ENCODE measurements at regions not wholly inside any gene's neighbourhood (a gene's known extent, or its start where the extent isn't known, plus 50 kb on each side); places are given as distances from the start of the nearest gene placed in this dataset.
"Not testable (repeated sequence)": the region's sequence is repeated elsewhere in the genome, so short reads cannot be mapped to it uniquely, and the experiment has no call there.

DNA sequence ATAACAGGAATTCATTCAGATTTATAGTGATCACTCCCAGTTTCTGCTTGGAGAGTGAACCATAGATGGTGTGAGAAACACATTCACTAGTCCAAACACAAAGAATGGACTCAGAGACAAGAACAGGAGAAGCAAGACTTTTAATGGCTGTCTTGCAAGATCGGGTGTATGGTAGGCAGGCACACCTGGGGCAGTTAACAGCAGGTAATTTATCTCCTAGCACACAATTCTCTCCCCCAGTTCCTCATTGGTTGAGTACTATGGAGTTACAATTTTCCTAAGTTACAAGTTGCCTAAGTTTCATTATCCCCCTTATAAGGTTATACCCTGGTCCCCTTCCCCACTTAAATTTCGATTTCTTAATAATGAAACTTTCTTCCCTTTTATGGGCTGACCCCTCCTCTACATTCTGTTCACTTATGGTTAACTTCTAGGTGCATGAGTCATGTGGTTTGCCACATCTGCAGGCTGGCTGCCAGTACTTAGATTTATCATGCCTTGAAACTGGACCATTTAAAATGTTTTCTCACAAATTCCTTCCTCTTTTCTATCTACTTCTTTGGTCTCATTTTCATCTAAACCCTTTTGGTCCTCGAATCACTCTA lies 623.3 kb downstream of the HINT1 start:
- intact Hi-C loops (cut with DNase I), result no loop called here
- no peak for DNase-seq (ENCODE audit: missing footprints)
- ATAC-seq, result no peak

- DNase-seq (ENCODE audit: missing footprints), result no peak
- ATAC-seq, result no peak
- intact Hi-C loops (cut with DNase I), result no loop called here
These were observed 628.4 kb downstream of the HINT1 start for GRCh38 chr5:130536691-130537090.

DNA sequence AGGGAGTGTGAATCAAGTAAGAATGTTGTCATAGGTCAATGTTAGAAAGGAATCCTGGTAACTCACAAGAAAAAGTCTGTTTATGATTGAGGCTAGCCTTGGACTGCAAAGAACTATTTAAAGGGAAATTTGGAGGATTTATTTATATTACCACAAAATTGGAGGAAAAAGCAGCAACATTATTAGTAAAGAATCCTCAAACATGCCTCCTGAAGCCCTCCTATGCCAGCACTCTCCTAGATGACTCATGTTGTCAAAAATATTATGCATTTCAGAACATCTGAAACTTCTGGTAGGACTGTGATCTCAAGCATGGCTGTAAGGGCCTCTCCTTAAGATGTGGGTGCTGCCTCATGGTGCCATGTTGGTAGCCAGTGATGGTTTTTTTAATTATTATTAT lies 628.5 kb downstream of the CHSY3 start:
- no peak for ATAC-seq
- DNase-seq (ENCODE audit: missing footprints), result no peak
- intact Hi-C loops (cut with DNase I), result no loop called here

DNA sequence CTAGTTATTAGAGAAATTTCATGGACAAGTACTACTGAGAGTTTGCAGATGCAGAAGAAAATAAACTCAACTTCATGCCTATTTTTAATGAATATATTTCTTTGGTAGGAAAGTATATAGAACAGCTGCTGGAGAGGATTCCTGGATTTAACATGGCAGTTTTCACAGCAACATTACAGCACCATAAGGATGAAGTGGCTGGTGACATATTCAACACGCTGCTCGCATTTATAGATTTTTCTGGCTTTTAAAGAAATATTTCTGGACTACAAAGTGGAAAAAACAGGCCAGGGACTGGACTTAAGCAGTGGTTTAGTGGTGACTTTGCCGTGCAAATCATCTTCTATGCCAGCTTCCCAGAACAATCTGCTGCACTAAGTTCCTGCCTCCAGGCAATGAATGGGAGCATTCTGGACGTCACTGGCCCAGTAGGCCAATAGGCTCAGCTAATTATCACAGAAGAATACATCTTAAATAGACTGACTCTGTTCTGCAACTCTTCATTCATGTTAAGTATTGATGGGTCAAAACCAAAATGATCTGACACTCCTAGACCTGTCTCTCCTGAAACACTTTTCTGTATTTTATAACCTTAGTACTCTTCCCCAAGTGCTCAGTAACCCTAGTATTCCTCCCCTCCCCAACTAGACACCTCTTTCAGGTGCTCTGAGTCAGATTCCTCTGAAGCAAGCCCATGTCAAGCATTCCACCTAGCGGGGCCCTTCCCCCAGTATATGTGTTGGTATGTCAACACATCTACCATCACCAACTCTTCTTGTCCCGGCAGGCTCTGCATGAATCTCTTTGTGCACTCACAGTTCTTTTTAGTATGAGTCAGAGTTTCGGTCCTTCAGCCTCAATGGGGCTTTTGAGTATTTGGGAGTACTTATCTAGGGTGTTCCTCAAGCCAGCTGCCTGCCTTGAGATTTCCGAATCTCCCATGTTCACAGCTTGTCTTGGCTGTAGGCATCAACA lies 625.5 kb downstream of the CHSY3 start:
- intact Hi-C loops (cut with DNase I), result no loop called here
- no peak for ATAC-seq
- no peak for DNase-seq (ENCODE audit: missing footprints)

DNA sequence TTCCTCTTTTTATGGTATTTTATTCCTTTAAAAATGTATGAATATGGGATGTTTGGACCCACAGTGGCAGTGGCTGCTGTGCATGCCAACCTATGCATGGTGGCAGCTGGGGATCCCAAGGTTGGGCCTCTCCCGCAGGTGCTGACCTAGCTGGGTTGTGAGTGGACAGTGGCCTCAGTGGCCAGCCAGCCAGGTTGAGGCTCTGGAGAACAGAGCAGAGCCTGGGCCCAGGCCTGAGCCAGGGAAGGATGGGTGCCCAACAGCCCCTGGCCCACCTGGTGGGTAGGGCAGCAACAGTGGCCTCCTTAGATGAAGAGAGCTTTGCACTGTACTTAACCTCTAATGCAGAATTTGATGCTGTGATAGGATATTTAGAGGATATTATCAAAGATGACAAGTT lies 624.8 kb downstream of the CHSY3 start:
- DNase-seq (ENCODE audit: missing footprints) (no peak), ATAC-seq (no peak)
- intact Hi-C loops (cut with DNase I), result no loop called here

DNA sequence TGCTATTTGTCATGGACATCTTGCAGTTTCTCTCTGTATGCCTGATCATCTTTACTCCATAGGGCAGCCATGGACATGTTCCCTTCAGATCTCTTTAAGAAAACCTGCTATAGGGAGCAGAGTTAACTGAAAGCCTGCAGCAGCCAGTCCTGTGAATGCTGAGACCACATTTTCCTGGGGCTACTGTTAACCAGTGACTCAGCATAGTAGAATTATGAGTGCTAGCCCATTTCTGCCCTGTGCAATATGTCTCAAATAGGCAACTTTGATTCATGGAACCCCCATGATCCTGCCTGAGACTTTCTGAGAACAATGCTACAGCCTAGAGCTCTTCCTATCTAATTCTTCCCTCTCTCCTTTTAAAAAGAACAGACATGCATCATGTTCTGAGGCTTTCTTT lies 624.2 kb downstream of the CHSY3 start:
- ATAC-seq (no peak), DNase-seq (ENCODE audit: missing footprints) (no peak)
- intact Hi-C loops (cut with DNase I), result no loop called here

DNA sequence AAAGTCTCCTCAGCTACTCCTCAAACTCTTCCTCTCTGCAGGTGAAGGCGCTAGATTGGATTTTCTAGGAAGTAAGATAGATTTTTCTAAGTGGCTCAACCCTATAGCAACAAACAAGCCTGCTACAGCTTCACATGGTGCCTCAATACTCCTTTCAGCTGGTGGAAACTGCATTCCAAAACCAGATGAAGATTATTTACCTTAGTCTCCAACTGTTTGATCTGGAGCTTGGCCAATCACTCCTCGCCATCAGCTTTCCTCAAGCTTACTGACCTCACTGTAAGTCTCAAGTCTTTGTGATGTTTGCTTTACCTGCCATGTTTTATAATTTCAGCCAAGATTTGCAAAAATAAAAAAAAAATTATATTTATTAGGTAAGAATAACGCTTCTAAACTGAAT lies 622.4 kb downstream of the CHSY3 start:
- DNase-seq (ENCODE audit: missing footprints) (no peak), ATAC-seq (no peak)
- intact Hi-C loops (cut with DNase I), result no loop called here

GRCh38 chr5:130520211-130520610 lies 615.9 kb downstream of the CHSY3 start:
- ATAC-seq (no peak), DNase-seq (ENCODE audit: missing footprints) (no peak)
- intact Hi-C loops (cut with DNase I), result no loop called here

DNA sequence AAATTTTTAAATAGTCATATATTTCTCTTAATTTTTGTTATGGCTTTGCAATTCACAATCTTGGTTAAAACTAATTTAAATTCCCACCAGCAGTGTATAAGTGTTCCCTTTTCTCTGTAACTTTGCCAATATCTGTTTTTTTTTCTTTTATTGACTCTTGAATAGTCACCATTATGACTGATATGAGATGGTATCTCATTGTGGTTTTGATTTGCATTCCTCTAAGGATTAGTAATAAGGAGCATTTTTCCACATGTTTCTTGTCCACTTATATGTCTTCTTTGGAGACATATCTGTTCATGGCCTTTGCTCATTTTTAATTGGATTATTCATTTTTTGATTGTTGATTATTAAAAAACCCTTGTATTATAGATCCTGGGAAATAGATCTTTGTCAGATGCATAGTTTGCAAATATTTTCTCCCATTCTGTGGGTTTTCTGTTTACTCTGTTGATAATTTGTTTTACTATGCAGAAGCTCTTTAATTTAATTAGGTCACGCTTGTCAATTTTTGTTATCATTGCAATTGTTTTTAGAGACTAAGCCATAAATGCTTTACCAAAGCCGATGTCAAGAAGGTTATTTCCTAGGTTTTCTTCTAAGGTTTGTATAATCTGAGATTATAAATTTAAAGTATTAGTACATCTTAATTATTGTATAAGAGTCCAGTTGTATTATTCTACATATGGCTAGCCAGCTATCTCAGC lies 610.9 kb downstream of the CHSY3 start:
- intact Hi-C loops (cut with DNase I), result no loop called here
- DNase-seq (ENCODE audit: missing footprints) (no peak), ATAC-seq (no peak)

GRCh38 chr5:130502702-130503101 lies 598.4 kb downstream of the CHSY3 start:
- DNase-seq (ENCODE audit: missing footprints) (no peak), ATAC-seq (no peak)
- intact Hi-C loops (cut with DNase I), result no loop called here

DNA sequence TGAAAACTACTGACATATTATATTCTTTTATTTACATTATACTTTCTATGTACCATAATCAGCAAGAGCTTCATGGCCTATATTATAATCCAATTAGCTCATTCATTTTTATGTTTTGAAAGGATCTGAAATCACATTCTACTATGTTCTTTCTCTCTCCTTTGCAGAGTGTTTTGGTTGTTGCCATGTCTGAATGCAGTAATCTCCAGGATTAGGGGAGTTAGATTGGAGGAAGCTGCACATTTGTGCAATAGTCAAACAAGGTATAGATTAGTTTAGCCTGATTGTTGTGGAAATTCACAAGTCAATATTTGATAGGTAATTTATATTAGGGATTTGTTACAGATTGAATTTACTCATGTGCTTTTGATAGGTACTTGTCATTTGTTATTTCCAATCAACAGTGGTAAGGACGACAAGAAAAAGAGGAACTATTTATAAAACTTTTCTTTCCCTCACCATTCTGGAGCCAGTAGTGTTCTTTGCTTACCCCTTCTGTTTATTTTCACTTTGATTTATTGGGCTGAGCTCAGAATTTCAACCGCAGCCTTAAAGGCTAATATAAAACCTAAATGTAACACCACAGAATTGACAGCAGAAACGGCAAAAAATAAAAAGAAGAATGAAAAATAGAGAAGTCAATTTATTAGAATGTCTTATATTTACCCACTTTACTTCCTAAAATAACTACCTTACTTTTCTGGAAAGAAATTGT lies 597.0 kb downstream of the CHSY3 start:
- intact Hi-C loops (cut with DNase I), result no loop called here

GRCh38 chr5:130500495-130500894 lies 596.2 kb downstream of the CHSY3 start:
- ATAC-seq; intact Hi-C loops (cut with DNase I); DNase-seq (ENCODE audit: missing footprints): not testable (repeated sequence)

More for the DNA sequence above, 597.0 kb downstream of the CHSY3 start:
- ATAC-seq (no peak), DNase-seq (ENCODE audit: missing footprints) (no peak)

DNA sequence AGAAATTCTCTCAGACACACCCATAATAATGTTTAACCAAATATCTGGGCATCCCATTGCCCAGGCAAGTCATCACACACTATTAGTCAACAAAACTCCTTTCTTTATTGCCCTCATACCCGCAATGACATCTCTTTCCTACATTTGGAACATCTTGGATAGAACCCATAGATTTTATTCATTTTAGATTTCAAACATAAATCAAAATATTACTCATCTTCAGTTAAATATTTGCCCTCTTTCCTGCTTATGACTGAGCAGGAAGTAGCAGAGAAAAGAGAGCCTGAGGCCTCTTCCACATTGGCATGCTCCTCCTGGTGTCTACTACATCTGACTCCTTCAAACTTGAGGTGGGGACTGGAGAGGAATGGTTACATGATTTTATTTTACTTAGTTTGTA lies 592.0 kb downstream of the CHSY3 start:
- intact Hi-C loops (cut with DNase I), result no loop called here
- DNase-seq (ENCODE audit: missing footprints), result no peak
- ATAC-seq, result no peak

- intact Hi-C loops (cut with DNase I), result no loop called here
- DNase-seq (ENCODE audit: missing footprints) (no peak), ATAC-seq (no peak)
These were observed 584.0 kb downstream of the CHSY3 start for GRCh38 chr5:130488252-130488651.

DNA sequence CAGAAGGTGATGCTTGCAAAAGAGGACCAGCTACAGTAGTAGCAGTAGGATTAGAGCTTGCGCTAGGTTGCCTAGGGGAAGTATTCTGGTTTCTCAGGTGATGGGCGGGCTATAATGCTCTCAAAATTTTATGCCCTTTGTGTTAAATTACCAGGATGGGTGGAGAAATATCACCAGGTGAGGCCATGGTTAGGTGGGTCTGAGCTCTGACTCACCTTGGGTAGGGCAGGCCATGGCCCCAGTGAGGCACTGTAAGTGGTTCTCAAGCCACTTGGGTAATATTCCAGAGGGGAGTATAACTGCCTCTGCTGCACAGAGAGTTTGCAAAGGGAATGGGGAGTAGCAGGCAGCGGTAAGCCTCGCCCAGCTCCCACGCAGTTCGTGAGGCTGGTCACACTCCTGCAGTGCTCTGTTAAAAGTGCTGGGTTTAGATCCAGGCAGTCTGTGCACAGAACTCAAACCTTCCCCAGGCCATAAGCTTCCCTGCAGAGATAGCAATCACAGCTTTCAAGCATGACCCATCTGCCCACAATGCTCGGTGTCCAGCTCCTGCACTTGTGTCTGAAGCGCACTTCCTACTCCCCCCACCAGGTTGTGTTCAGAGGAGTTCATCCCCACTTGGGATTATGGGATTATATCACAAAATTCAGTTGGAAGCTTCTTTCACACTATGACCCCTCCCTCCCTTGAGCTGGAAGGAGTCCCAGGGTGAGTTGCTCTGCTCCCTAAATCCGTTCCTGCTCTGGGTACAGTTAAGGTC lies 575.0 kb downstream of the CHSY3 start:
- intact Hi-C loops (cut with DNase I), result no loop called here
- no peak for ATAC-seq
- no peak for DNase-seq (ENCODE audit: missing footprints)

- ATAC-seq (no peak), DNase-seq (ENCODE audit: missing footprints) (no peak)
- intact Hi-C loops (cut with DNase I), result no loop called here
These were observed 572.1 kb downstream of the CHSY3 start for GRCh38 chr5:130476325-130476724.

DNA sequence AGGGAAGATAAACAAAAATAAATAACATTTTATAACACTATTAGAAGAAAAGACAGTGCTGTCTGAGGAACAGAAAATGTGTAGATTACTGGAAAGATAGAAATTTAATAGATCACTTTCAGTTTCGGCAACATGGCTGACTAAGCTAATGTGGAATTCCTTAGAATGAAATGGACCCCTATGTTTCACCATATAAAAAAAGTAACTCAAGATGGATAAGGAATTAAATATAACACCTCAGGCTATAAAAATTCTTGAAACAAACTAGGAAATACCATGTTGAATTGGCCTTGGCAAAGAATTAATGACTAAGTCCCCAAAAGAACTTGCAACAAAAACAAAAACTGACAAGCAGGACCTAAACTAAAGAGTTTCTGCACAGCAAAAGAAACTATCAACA lies 558.3 kb downstream of the CHSY3 start:
- intact Hi-C loops (cut with DNase I), result loop anchor here (5.0 kb wide), 1 partner anchor 165 kb away; no protein-coding TSS in a partner anchor
- no peak for DNase-seq (ENCODE audit: missing footprints)
- no peak for ATAC-seq

DNA sequence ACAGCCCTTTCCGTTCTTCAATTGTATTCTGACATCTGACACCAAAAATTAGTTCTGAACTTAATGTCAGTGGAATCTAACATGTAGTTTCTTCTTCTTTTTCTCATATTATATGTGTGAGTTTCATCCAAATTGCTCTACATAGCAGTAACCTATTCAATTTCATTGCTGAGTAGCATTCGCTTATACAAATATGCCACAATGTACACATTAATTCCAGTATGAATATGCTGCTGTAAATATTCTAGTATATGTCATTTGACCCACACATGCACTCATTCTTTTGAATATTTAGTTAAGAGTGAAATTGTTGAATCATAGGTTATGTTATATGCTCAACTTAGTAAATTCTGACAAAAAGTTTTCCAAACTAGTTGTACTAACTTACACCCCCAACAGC lies 550.9 kb downstream of the CHSY3 start:
- intact Hi-C loops (cut with DNase I), result no loop called here
- ATAC-seq (no peak), DNase-seq (ENCODE audit: missing footprints) (no peak)

Measured in Right ventricle myocardium inferior (tissue), 1 donor.